ENCODE measurements at regions not wholly inside any gene's neighbourhood (a gene's known extent, or its start where the extent isn't known, plus 50 kb on each side); places are given as distances from the start of the nearest gene placed in this dataset.

DNA sequence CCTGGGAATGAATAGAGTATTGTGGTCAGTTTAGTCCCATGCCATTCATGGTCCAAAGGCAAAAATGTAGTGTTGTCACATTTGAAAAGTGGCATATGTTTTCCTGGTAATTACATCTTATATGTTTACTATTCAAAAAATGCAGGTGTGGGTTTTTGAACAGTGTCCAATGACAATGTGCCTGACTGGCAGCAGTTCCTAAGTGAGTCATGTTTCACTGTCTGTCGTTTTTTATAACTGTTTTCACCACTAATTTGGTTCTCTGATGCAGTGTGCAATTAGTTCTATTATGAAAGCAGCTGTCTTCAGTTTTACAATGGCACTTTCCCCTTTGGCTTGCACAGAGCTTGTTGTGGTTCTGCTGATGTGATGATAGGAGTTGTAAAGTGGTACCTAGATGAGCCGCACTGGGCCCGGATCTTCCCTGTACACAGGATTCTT, 162.3 kb downstream of the SEM1 start:
- ChIA-PET RAD21 (ENCODE audit: low non-redundant PET in 1 of 2, low total read pairs in 2 of 2, uncharacterized antibody in 2 of 2, unreplicated experiment in 2 of 2) (no interaction called here), POLR2A (no interaction called here), CTCF (no interaction called here)
- H3K27me3 ChIP-seq (ENCODE audit: insufficient read depth, low read length), result peaks cover 26% of the 10 kb centered on the region; the same call in 1 of the 2 replicates
- TF ChIP-seq JUND (IDR thresholded peaks at IDR 0.05), result no peak
- TF ChIP-seq ZNF274 (IDR thresholded peaks at IDR 0.05; ENCODE audit: low read depth, low read length), result no peak
- TF ChIP-seq POLR2A (IDR thresholded peaks at IDR 0.05; ENCODE audit: borderline replicate concordance, extremely low read depth, insufficient read depth, insufficient read length), result no peak
- no peak for TF ChIP-seq SRF (IDR thresholded peaks at IDR 0.05; ENCODE audit: low read depth)
- TF ChIP-seq ELF1 (IDR thresholded peaks at IDR 0.05; ENCODE audit: borderline replicate concordance, low read depth), result no peak
- no peak for TF ChIP-seq CBX3 (IDR thresholded peaks at IDR 0.05; ENCODE audit: low read depth)
- no peak for TF ChIP-seq CEBPB (IDR thresholded peaks at IDR 0.05; ENCODE audit: low read depth)
- no peak for TF ChIP-seq TCF7L2 (IDR thresholded peaks at IDR 0.05; ENCODE audit: borderline replicate concordance, extremely low read depth, insufficient read depth, insufficient read length)
- no peak for TF ChIP-seq ZFX (IDR thresholded peaks at IDR 0.05)
- TF ChIP-seq, protein P1, sequence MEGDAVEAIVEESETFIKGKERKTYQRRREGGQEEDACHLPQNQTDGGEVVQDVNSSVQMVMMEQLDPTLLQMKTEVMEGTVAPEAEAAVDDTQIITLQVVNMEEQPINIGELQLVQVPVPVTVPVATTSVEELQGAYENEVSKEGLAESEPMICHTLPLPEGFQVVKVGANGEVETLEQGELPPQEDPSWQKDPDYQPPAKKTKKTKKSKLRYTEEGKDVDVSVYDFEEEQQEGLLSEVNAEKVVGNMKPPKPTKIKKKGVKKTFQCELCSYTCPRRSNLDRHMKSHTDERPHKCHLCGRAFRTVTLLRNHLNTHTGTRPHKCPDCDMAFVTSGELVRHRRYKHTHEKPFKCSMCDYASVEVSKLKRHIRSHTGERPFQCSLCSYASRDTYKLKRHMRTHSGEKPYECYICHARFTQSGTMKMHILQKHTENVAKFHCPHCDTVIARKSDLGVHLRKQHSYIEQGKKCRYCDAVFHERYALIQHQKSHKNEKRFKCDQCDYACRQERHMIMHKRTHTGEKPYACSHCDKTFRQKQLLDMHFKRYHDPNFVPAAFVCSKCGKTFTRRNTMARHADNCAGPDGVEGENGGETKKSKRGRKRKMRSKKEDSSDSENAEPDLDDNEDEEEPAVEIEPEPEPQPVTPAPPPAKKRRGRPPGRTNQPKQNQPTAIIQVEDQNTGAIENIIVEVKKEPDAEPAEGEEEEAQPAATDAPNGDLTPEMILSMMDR (IDR thresholded peaks at IDR 0.05 in 2 of 3, conservative IDR thresholded peaks at IDR 0.05 in 1 of 3; ENCODE audit: borderline replicate concordance in 1 of 3, insufficient read depth in 1 of 3, low read depth in 2 of 3, low read length in 2 of 3), result no peak
- TF ChIP-seq, protein P2, sequence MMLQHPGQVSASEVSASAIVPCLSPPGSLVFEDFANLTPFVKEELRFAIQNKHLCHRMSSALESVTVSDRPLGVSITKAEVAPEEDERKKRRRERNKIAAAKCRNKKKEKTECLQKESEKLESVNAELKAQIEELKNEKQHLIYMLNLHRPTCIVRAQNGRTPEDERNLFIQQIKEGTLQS (IDR thresholded peaks at IDR 0.05), result no peak
- no peak for TF ChIP-seq EZH2 (IDR thresholded peaks at IDR 0.05)
- no TSS peak for BruUV-seq (replicated peaks)
- H3K36me3 ChIP-seq (ENCODE audit: control insufficient read depth in 1 of 2, insufficient read depth in 2 of 2, low read length in 2 of 2), result no peaks in the 10 kb centered on the region
- no peak overlapping the region for H3K9ac ChIP-seq (ENCODE audit: low read length)
- H2AFZ ChIP-seq (ENCODE audit: low read depth, low read length, poor library complexity, severe bottlenecking), result no peak overlapping the region
- intact Hi-C loops (cut with micrococcal nuclease), result no loop called here
- DNase-seq (ENCODE audit: low read depth, low spot score), result no peak
- H3K4me2 ChIP-seq (ENCODE audit: low read length), result no peak overlapping the region
- H3K9me3 ChIP-seq (ENCODE audit: control insufficient read depth in 1 of 2, insufficient read depth in 1 of 2, low read depth in 1 of 2, low read length in 2 of 2), result no peaks in the 10 kb centered on the region
- H3K4me3 ChIP-seq (replicated peaks in 1 of 2; ENCODE audit: low read depth in 1 of 2, low read length in 2 of 2), result no peak overlapping the region
- ATAC-seq, result no peak
- H3K27ac ChIP-seq (ENCODE audit: low read depth, low read length), result no peak overlapping the region
- H3K9me2 ChIP-seq (ENCODE audit: insufficient read depth), result no peaks in the 10 kb centered on the region
- H3K79me2 ChIP-seq (ENCODE audit: insufficient read depth, low read length), result no peaks in the 10 kb centered on the region
- no peaks in the 10 kb centered on the region for H4K20me1 ChIP-seq (ENCODE audit: insufficient read depth)
- H3K4me1 ChIP-seq (ENCODE audit: control insufficient read depth in 1 of 2, insufficient read depth in 2 of 2, low read length in 2 of 2), result no peaks in the 10 kb centered on the region

Data from HCT116 (cell line).